IMR-90 (cell line): ENCODE measurements at regions not wholly inside any gene's neighbourhood (a gene's known extent, or its start where the extent isn't known, plus 50 kb on each side); places are given as distances from the start of the nearest gene placed in this dataset.

Experiments
- ATAC-seq: fragments of 200-7000 bp; cut with Tn5 transposase; 2 replicates; pipeline ENCODE4 v1.9.1; 2020; ENCODE audit warnings: low read depth, mild to moderate bottlenecking, moderate library complexity
- BruUV-seq: library from RNA; stranded (reverse); fragments of 400-500 nt; replicated peaks from 2 replicates; lab custom pipeline; 2021; lab: Mats Ljungman, UMichigan
- CTCF ChIA-PET: fragments of 300-600 bp; formaldehyde crosslinking; extraction: SDS; loops from one replicate; lab custom pipeline; 2021; ENCODE audit warnings: antibody characterized with exemption; lab: Yijun Ruan, JAX
- POLR2A ChIA-PET: fragments of 300-600 bp; sonication (Branson Sonifier 250); formaldehyde crosslinking; loops from one replicate; lab custom pipeline; 2022; ENCODE audit warnings: antibody characterized with exemption; ENCODE audit not compliant: unreplicated experiment; lab: Charles Lee
- DNase-seq: peaks from one replicate; pipeline ENCODE4 v3.0.0; 2013
- H2AFZ ChIP-seq: replicated peaks from 2 replicates; pipeline ENCODE3; 2013; ENCODE audit warnings: low read length, mild to moderate bottlenecking; ENCODE audit not compliant: poor library complexity
- H2AK5ac ChIP-seq: 2 replicates; pipeline ENCODE4 v1.6.1; 2013; ENCODE audit warnings: low read depth, low read length, inconsistent platforms
- H2AK9ac ChIP-seq: replicated peaks from 2 replicates; pipeline ENCODE3; 2013; ENCODE audit warnings: mild to moderate bottlenecking, low read depth, low read length, moderate library complexity; ENCODE audit not compliant: poor library complexity
- H2BK120ac ChIP-seq: 2 replicates; pipeline ENCODE4 v1.6.1; 2013; ENCODE audit warnings: low read depth, low read length, inconsistent platforms
- H2BK15ac ChIP-seq: 3 replicates; pipeline ENCODE4 v1.6.1; 2013; ENCODE audit warnings: low read depth, low read length, inconsistent platforms
- H2BK20ac ChIP-seq: 2 replicates; pipeline ENCODE4 v1.6.1; 2013; ENCODE audit warnings: low read depth, mild to moderate bottlenecking, inconsistent platforms, low read length, moderate library complexity
- H2BK5ac ChIP-seq: 2 replicates; pipeline ENCODE4 v1.6.1; 2013; ENCODE audit warnings: mild to moderate bottlenecking, low read depth, low read length, inconsistent platforms; ENCODE audit not compliant: poor library complexity, severe bottlenecking
- H3K14ac ChIP-seq: replicated peaks from 2 replicates; pipeline ENCODE4 v1.6.1; 2013; ENCODE audit warnings: low read depth, low read length, inconsistent platforms
- H3K18ac ChIP-seq: 2 replicates; pipeline ENCODE4 v1.6.1; 2013; ENCODE audit warnings: low read depth, low read length, control low read depth
- H3K23ac ChIP-seq: 2 replicates; pipeline ENCODE4 v1.6.1; 2013; ENCODE audit warnings: low read depth, low read length, inconsistent platforms
- H3K27ac ChIP-seq: 2 replicates; pipeline ENCODE4 v1.5.1; 2013; ENCODE audit warnings: mild to moderate bottlenecking, control low read depth, low read length; ENCODE audit not compliant: insufficient read depth
- H3K27me3 ChIP-seq: 2 replicates; pipeline ENCODE4 v1.6.1; 2013; ENCODE audit warnings: low read length; ENCODE audit not compliant: control insufficient read depth, insufficient read depth
- H3K36me3 ChIP-seq: 2 replicates; pipeline ENCODE4 v1.6.1; 2013; ENCODE audit warnings: low read length, mixed read lengths; ENCODE audit not compliant: control insufficient read depth, insufficient read depth
- H3K4ac ChIP-seq: 2 replicates; pipeline ENCODE4 v1.6.1; 2013; ENCODE audit warnings: low read depth, low read length, inconsistent platforms
- H3K4me1 ChIP-seq: 2 replicates; pipeline ENCODE4 v1.6.1; 2013; ENCODE audit warnings: low read length, mixed read lengths; ENCODE audit not compliant: control insufficient read depth, insufficient read depth
- H3K4me2 ChIP-seq: 2 replicates; pipeline ENCODE4 v1.6.1; 2013; ENCODE audit warnings: low read depth, mild to moderate bottlenecking, control low read depth, low read length, moderate library complexity
- H3K4me3 ChIP-seq: 2 replicates; pipeline ENCODE4 v1.5.1; 2013; ENCODE audit warnings: low read depth, mild to moderate bottlenecking, control low read depth, low read length, moderate library complexity; ENCODE audit not compliant: insufficient read depth
- H3K56ac ChIP-seq: 2 replicates; pipeline ENCODE4 v1.6.1; 2013; ENCODE audit warnings: low read length, inconsistent platforms; ENCODE audit not compliant: insufficient read depth; ENCODE audit errors: extremely low read depth
- H3K79me1 ChIP-seq, 2 experiments: 2 replicates each; pipeline ENCODE4 v1.6.1; 2013; ENCODE audit warnings: low read length in 2 of 2, inconsistent platforms in 1 of 2, low read depth in 1 of 2
- H3K9ac ChIP-seq: 2 replicates; pipeline ENCODE4 v1.6.1; 2013; ENCODE audit warnings: low read depth, low read length, control low read depth
- H3K9me1 ChIP-seq: 2 replicates; pipeline ENCODE4 v1.6.1; 2013; ENCODE audit warnings: low read length, inconsistent platforms; ENCODE audit not compliant: insufficient read depth
- H3K9me3 ChIP-seq: 2 replicates; pipeline ENCODE4 v1.6.1; 2013; ENCODE audit warnings: low read length; ENCODE audit not compliant: control insufficient read depth, insufficient read depth
- H4K20me1 ChIP-seq: 2 replicates; pipeline ENCODE4 v1.6.1; 2013; ENCODE audit warnings: low read length, inconsistent platforms; ENCODE audit not compliant: insufficient read depth
- H4K5ac ChIP-seq: 2 replicates; pipeline ENCODE4 v1.6.1; 2013; ENCODE audit warnings: mild to moderate bottlenecking, low read depth, low read length, control low read depth
- H4K8ac ChIP-seq, 2 experiments: 2 replicates each; pipeline ENCODE4 v1.6.1; 2013; ENCODE audit warnings: low read depth in 2 of 2, low read length in 2 of 2, control low read depth in 1 of 2, inconsistent platforms in 1 of 2
- H4K91ac ChIP-seq: 2 replicates; pipeline ENCODE4 v1.6.1; 2013; ENCODE audit warnings: low read depth, low read length, inconsistent platforms; ENCODE audit not compliant: insufficient read depth
- BHLHE40 ChIP-seq: fragments of 150-350 bp; IDR thresholded peaks from 2 replicates; pipeline ENCODE4 v1.6.1; 2016; ENCODE audit warnings: mild to moderate bottlenecking, low read depth, low read length
- FOS ChIP-seq: fragments of 150-350 bp; IDR thresholded peaks from 2 replicates; pipeline ENCODE4 v1.6.1; 2016; ENCODE audit warnings: low read depth, low read length
- MXI1 ChIP-seq: IDR thresholded peaks from 2 replicates; pipeline ENCODE4 v1.6.1; 2012; ENCODE audit warnings: low read depth, mild to moderate bottlenecking, low read length, moderate library complexity, borderline replicate concordance
- WGBS, 2 experiments: methylation state at CpG; one replicate each; pipeline versions ENCODE4 v1.1.5 to v1.1.7; 2013; ENCODE audit warnings: missing lambda C conversion rate in 2 of 2; ENCODE audit not compliant: insufficient read length in 1 of 2; ENCODE audit errors: extremely low coverage in 2 of 2; 5-methylcytosine and 5-hydroxymethylcytosine counted together
- dilution Hi-C: fragments of 300-500 bp; cut with HindIII; formaldehyde crosslinking; loops from one replicate; pipeline ENCODE4 v1.14.3; 2018; ENCODE audit warnings: low sequenced_read_pairs; ENCODE audit not compliant: unreplicated experiment
- in situ Hi-C: fragments of 300-500 bp; cut with MboI; formaldehyde crosslinking; loops from 3 replicates; pipeline ENCODE4 v1.14.3; 2019; ENCODE audit warnings: low sequenced_read_pairs, inconsistent platforms, mixed read lengths
- intact Hi-C: fragments of 100-400 bp; cut with micrococcal nuclease; formaldehyde crosslinking; loops from 2 replicates; pipeline ENCODE4 v1.10.0; 2022

DNA sequence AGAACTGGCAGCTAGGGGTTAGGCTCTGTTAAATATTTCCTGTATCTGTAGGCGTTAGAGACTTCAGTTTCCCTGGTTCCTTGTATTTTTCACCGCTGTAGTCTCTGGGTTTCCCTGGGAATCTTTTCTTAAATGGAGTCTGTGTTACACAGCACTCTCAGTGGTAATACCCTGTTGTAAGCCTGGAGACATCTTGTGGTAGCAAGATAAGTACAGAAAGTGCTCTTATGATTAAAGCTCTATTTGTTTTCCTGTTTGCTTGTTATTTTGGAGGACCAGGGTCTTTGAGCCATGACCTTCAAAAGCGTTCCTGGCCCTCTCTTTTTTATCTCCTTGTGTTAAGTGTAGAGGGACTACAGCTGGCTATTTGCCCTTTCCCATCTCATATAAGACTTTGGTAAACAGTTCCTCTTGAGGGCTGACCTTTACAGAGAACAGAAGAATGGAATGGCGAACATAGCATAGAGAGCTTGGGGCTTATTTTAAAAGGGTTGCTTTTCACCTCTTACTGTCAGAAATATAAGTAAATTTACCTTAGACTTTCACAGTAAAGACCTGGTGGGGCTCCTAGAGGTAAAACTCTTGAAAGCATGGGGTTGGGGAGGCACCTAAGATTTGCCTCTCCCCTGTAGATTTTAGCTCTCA lies 782.5 kb downstream of the FAT4 start:
- ChIA-PET POLR2A (no interaction called here), CTCF (interaction anchor here (1.1 kb wide), 1 partner anchor 9 kb away, joined by 3 read pairs; no protein-coding TSS in a partner anchor)
- Histone ChIP-seq H3K27me3 (no peaks in the 10 kb centered on the region), H3K56ac (no peak overlapping the region), H3K4me1 (no peaks in the 10 kb centered on the region), H3K4ac (no peak overlapping the region), H3K18ac (no peak overlapping the region), H2AK9ac (no peak overlapping the region), H4K5ac (no peak overlapping the region), H4K8ac (no peak overlapping the region), H2BK20ac (no peak overlapping the region), H3K36me3 (no peaks in the 10 kb centered on the region), H4K20me1 (no peaks in the 10 kb centered on the region), H3K9me1 (no peaks in the 10 kb centered on the region), H2BK5ac (no peak overlapping the region), H3K4me3 (no peak overlapping the region), H3K9ac (no peak overlapping the region), H3K23ac (no peak overlapping the region), H3K79me1 (no peaks in the 10 kb centered on the region), H3K14ac (no peak overlapping the region), H4K91ac (no peak overlapping the region), H3K4me2 (no peak overlapping the region), H3K9me3 (no peaks in the 10 kb centered on the region), H2BK15ac (no peak overlapping the region), H2AK5ac (no peak overlapping the region), H2AFZ (no peak overlapping the region), H2BK120ac (no peak overlapping the region), H3K27ac (no peak overlapping the region)
- BruUV-seq, result no TSS peak
- DNase-seq (no peak), ATAC-seq (no peak)
- TF ChIP-seq FOS (no peak), BHLHE40 (no peak), MXI1 (no peak)
- dilution Hi-C loops, result no loop called here
- intact Hi-C loops, result no loop called here
- in situ Hi-C loops, result no loop called here
- WGBS, 2 experiments, result 100% methylated on average over 1 of the region's 4 CpGs; no CpG with 5 or more reads in 1 of the 2 experiments
